NT2/D1 (cell line): ENCODE measurements at regions not wholly inside any gene's neighbourhood (a gene's known extent, or its start where the extent isn't known, plus 50 kb on each side); places are given as distances from the start of the nearest gene placed in this dataset.

Experiments
- DNase-seq: peaks from one replicate; pipeline ENCODE4 v3.0.0-alpha.2; 2011; ENCODE audit warnings: low read depth, low spot score
- H3K27me3 ChIP-seq: 2 replicates; pipeline ENCODE4 v1.6.0; 2011; ENCODE audit warnings: mild to moderate bottlenecking; ENCODE audit not compliant: insufficient read length, insufficient read depth
- H3K36me3 ChIP-seq: 2 replicates; pipeline ENCODE4 v1.6.1; 2011; ENCODE audit warnings: mild to moderate bottlenecking, low read length, mixed read lengths; ENCODE audit not compliant: insufficient read depth, insufficient read length
- H3K4me1 ChIP-seq: 2 replicates; pipeline ENCODE4 v1.5.1; 2011; ENCODE audit not compliant: insufficient read depth, insufficient read length
- H3K4me3 ChIP-seq: 2 replicates; pipeline ENCODE4 v1.5.1; 2011; ENCODE audit warnings: low read depth; ENCODE audit not compliant: insufficient read length
- H3K9ac ChIP-seq: 2 replicates; pipeline ENCODE4 v1.6.0; 2011; ENCODE audit warnings: low read depth; ENCODE audit not compliant: insufficient read length
- H3K9me3 ChIP-seq: 2 replicates; pipeline ENCODE4 v1.5.1; 2011; ENCODE audit warnings: mild to moderate bottlenecking, low read length; ENCODE audit not compliant: insufficient read depth
- SUZ12 ChIP-seq: IDR thresholded peaks from 2 replicates; pipeline ENCODE4 v1.6.1; 2011; ENCODE audit not compliant: insufficient read length, insufficient read depth; ENCODE audit errors: extremely low read depth
- YY1 ChIP-seq: IDR thresholded peaks from 2 replicates; pipeline ENCODE4 v1.6.1; 2011; ENCODE audit not compliant: insufficient read length, insufficient read depth
- ZNF274 ChIP-seq: IDR thresholded peaks from 2 replicates; pipeline ENCODE4 v1.6.1; 2011; ENCODE audit warnings: mild to moderate bottlenecking, low read depth, low read length

DNA sequence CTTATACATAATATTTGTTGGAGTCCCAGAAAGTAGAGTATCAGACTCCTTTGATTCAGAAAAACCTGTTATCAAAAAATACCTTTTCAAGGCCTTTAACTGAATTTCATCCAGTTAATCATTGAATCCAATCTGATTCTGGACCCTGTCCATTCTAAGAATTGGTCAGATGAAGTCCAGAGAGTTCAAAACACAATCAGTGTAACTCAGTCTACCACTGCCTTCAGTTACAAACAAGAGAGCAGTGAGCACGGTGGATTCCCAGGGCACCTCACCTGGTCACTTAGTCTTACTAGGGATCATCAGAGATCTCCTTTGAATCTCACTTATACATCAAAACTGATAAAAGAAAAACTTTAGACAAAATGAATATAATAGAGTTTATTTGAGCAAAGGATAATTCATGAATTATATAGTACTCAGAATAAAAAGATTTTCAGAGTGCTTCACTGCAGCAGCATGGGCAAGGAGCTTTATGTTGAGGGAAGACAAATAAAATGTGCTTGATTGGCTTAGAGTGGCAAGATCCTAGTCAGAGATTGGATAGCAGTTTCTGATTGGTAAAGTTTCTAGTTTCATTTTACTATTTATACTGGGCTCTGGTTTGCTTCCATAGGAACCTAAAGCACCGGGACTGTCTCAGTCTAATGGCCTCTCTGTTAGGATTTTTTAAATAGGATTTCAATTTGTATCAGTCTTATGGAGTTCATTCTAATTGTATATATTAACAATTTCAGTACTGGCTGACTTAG lies 474.9 kb upstream of the GOLIM4 start:
- H3K27me3 ChIP-seq = no peaks in the 10 kb centered on the region
- no peaks in the 10 kb centered on the region for H3K4me1 ChIP-seq
- H3K9me3 ChIP-seq = no peaks in the 10 kb centered on the region
- no peak for DNase-seq
- TF ChIP-seq SUZ12 (no peak), YY1 (no peak), ZNF274 (no peak)
- no peak overlapping the region for H3K9ac ChIP-seq
- no peaks in the 10 kb centered on the region for H3K36me3 ChIP-seq
- H3K4me3 ChIP-seq = no peak overlapping the region

DNA sequence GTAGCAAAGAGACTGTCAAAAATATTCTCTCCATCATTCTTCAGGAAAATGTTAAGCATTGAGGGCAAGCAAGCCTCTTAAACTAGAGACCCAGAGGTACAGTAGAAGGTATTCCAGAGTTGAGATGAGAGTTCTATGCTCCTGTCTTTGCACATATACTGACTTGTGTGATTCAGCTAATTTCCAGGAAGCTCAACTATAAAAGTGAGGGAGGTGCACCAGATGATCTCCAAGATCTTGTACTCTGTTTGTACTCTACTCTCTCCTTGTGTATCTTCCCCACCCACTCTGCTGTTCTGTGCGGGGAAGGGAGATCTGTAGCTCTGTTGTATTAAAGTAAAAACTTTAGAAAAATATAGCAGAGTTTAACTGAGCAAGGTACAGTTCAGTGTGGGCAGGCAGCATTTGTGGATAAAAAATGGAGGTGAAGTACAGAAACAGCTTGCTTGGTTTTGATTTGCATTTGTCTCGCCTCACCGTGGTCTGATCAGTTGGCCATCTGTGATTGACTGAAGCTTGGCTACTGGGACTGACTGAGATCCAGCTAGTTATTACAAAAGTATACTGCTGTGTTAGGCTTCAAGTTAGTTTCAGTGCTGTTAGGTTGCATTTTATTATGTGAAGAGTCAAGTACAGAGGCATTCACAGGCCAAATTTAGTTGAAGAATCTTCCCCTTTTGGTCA lies 463.1 kb upstream of the GOLIM4 start:
- H3K9me3 ChIP-seq = no peaks in the 10 kb centered on the region
- DNase-seq = no peak
- no peak overlapping the region for H3K9ac ChIP-seq
- TF ChIP-seq ZNF274 (no peak), YY1 (no peak), SUZ12 (no peak)
- H3K36me3 ChIP-seq = no peaks in the 10 kb centered on the region
- no peaks in the 10 kb centered on the region for H3K27me3 ChIP-seq
- no peaks in the 10 kb centered on the region for H3K4me1 ChIP-seq
- H3K4me3 ChIP-seq = no peak overlapping the region

DNA sequence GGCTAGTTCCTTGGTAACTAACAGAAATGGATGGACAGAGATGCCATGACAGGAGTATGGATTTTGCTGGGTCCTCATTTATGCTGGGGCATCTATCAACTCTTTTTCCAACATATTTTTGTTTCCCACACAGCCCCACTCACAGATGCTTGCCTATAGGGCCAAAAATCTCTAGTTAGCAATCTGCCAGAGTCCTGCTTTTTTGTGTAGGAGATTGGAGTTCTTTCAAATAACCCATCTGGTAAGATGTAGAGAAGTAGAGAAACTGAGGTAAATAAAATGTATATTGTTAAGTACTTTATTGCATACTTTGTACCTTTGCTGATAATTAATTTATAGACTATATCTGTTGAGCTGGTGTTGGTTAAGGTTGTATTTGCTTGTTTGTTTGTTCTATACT lies 456.5 kb upstream of the GOLIM4 start:
- Histone ChIP-seq H3K4me1 (no peaks in the 10 kb centered on the region), H3K9me3 (no peaks in the 10 kb centered on the region), H3K4me3 (no peak overlapping the region), H3K27me3 (no peaks in the 10 kb centered on the region), H3K36me3 (no peaks in the 10 kb centered on the region), H3K9ac (no peak overlapping the region)
- TF ChIP-seq YY1 (no peak), SUZ12 (no peak), ZNF274 (no peak)
- no peak for DNase-seq

DNA sequence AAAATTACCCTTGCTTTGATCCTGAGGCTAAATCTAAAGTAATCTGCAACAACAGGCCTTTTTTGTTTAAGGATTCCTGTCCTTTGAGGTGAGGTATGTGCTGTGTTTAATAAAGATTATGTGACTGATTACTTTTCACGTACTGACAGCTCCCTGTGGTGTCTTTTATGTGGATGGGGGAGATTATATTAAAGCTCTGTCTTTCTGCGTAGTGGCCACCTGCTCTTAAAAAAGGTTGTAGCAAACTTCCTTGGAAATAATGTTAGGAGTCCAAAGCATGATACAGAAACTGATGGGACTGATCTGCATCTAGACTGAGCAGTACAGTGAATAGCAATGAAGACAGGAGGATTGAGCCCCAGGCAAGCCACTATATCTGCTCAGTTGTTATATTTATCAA lies 453.0 kb upstream of the GOLIM4 start:
- no peak for DNase-seq
- H3K27me3 ChIP-seq = no peaks in the 10 kb centered on the region
- no peak for TF ChIP-seq YY1
- no peak for TF ChIP-seq ZNF274
- TF ChIP-seq SUZ12 = no peak
- no peak overlapping the region for H3K4me3 ChIP-seq
- H3K4me1 ChIP-seq = no peaks in the 10 kb centered on the region
- no peaks in the 10 kb centered on the region for H3K36me3 ChIP-seq
- H3K9ac ChIP-seq = no peak overlapping the region
- no peaks in the 10 kb centered on the region for H3K9me3 ChIP-seq

DNA sequence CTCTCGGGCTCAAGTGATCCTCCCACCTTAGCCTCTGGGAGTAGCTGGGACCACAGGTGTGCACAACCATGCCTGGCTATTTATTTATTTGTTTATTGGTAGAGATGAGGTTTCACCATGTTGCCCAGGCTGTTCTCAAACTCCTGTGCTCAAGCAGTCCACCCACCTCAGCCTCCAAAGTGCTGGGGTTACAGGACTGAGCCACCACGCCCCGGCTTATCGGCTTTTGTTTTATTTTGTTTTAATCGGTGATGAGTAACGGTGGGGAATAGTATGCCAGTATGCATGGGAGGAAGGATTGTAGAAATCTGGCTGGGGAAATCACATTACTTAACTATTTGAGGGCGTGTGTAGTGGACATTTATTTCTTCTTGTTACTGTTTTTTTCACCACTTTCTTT lies 451.0 kb upstream of the GOLIM4 start:
- DNase-seq = no peak
- Histone ChIP-seq H3K27me3 (no peaks in the 10 kb centered on the region), H3K9ac (no peak overlapping the region), H3K9me3 (no peaks in the 10 kb centered on the region), H3K4me1 (no peaks in the 10 kb centered on the region), H3K36me3 (no peaks in the 10 kb centered on the region), H3K4me3 (no peak overlapping the region)
- TF ChIP-seq YY1 (no peak), ZNF274 (no peak), SUZ12 (no peak)

DNA sequence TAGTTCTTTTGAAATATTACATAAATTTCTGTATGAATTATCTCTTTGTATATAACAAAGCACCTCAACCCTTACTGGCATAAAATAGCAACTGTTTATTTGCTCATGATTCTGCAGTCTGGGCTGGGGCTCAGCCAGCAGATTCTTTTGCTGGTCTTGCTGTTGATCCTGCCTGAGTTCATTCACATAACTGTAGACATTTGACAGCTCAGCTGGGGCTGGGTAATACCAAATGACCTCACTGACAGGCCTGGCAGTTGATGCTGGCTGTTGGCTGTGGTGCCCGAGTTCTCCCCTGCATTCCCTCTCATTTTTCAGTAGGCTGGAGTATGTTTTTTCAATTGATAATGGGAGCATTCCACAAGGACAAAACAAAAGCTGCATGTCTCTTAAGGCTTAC lies 449.9 kb upstream of the GOLIM4 start:
- no peak for DNase-seq
- H3K4me1 ChIP-seq = no peaks in the 10 kb centered on the region

DNA sequence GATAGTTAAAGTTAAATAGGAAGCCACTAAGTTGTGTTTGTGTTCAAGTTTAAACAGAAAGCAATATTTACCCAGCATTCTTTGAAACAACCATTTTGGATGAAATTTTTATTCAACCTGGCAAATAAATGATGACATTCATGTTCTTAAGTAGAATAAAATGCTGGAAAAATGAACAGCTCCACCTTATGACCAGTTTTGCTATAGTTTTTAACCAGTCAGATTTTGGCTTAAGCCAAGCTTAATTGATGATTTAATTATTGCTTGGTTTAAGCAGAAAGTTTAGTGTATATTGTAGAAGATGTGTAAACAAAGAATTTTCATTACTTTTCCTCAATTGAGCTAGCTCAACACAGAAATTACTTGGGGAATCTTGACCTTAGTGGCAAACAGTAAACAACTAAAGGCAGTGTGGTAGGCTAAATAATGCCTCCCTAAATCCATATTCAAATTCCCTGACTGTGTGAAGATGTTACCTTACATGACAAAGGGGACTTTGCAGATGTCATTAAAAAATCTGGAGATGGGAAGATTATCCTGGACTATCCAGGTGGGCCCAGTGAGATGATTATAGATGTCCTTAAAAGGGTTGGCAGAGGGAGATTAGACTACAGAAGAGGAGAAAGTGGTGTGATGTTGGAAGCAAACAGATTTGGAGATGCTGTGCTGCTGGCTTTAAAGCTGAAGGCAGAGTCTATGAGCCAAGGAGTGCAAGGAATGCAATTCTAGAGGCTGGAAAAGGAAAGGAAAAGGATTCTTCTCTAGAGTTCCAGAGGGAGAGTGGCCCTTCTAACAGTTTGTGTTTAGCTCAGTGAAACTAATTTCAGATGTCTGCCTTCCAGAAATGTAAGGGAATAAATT lies 448.6 kb upstream of the GOLIM4 start:
- DNase-seq = no peak
- Histone ChIP-seq H3K9ac (no peak overlapping the region), H3K27me3 (no peaks in the 10 kb centered on the region), H3K36me3 (no peaks in the 10 kb centered on the region), H3K9me3 (no peaks in the 10 kb centered on the region), H3K4me3 (no peak overlapping the region), H3K4me1 (no peaks in the 10 kb centered on the region)
- TF ChIP-seq SUZ12 (no peak), YY1 (no peak)

More for the DNA sequence above, 449.9 kb upstream of the GOLIM4 start:
- H3K27me3 ChIP-seq = no peaks in the 10 kb centered on the region
- H3K9me3 ChIP-seq = no peaks in the 10 kb centered on the region
- no peaks in the 10 kb centered on the region for H3K36me3 ChIP-seq
- no peak overlapping the region for H3K4me3 ChIP-seq
- no peak overlapping the region for H3K9ac ChIP-seq
- TF ChIP-seq SUZ12 (no peak), ZNF274 (no peak), YY1 (no peak)
